ENCODE measurements at regions not wholly inside any gene's neighbourhood (a gene's known extent, or its start where the extent isn't known, plus 50 kb on each side); places are given as distances from the start of the nearest gene placed in this dataset.

GRCh38 chr12:72738811-72739210, 466.6 kb downstream of the TRHDE start:
- no peak for TF ChIP-seq CTCF (IDR thresholded peaks at IDR 0.05; ENCODE audit: low read length)
- no peak for TF ChIP-seq EZH2 (IDR thresholded peaks at IDR 0.05; ENCODE audit: borderline replicate concordance, low read length)

Data from OCI-LY1 (cell line).